Fibroblast of peridontal ligament (primary cell): ENCODE measurements at regions not wholly inside any gene's neighbourhood (a gene's known extent, or its start where the extent isn't known, plus 50 kb on each side); places are given as distances from the start of the nearest gene placed in this dataset.

Experiments
- DNase-seq: peaks from one replicate; pipeline ENCODE4 v3.0.0-alpha.2; 2010; ENCODE audit errors: extremely low read depth

GRCh38 chr16:6207124-6207523, 1109.5 kb upstream of the EEF2KMT start:
- DNase-seq, result no peak

DNA sequence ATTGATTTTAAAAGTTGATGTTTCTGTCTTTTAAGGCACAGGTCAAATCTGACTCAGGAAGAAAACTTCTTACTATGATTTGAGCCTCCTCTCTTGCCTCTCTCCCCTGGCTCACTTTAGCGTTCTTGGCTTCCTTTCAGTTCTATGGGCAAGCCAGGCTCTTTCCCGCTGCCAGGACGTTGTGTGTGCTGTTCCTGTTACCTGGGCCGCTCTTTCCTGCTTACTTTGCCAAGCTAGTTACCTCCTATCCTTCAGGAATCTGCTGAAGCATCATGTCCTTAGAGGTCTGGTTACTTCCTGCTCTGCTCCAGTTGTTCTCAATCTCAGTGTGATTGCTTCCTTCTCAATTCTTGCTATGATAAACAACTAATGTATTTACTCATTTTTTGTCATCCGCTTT, 1108.5 kb upstream of the EEF2KMT start:
- DNase-seq, result no peak

GRCh38 chr16:6204945-6205344, 1107.3 kb upstream of the EEF2KMT start:
- DNase-seq, result no peak

GRCh38 chr16:6200861-6201260, 1103.3 kb upstream of the EEF2KMT start:
- DNase-seq, result no peak

DNA sequence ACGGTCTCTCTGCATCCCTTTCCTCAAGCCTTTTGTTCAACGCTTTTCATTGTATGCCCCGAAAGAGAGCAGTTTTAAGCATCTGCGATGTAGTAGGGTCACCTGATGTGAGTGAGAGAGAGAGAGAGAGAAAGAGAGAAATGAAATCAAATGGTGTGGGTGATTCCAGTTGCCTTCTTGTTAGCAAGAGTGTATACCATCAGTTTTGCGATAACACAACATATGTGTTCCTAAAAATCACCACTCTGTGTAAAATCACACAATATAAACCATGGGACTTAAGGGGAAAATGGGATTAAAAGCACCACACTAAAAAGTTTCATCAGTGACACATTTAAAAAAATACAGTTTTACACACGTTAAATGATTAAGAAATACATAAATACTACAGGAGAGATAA, 1102.7 kb upstream of the EEF2KMT start:
- no peak for DNase-seq

GRCh38 chr16:6195966-6196365, 1098.4 kb upstream of the EEF2KMT start:
- DNase-seq, result no peak

- DNase-seq, result no peak
Observed at GRCh38 chr16:6193718-6194117, 1096.1 kb upstream of the EEF2KMT start.

- no peak for DNase-seq
Observed at GRCh38 chr16:6192984-6193383, 1095.4 kb upstream of the EEF2KMT start.

DNA sequence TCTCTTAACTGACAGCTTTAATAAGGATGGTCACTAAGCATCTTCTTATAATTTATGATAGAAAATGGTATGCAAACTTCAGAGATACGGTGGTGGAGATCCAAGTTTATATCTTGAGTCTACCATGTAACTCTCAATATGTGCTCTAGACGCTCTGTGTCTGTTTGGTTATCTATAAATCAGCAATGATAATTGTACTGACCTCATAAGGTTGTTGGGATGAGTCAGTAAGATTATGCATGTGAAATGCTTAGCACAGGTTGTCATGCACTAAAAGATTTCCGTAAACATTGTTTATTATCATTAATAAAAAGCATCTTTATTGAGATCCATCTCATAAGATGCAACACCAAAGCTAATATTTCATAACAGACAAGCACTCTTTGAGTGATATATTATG, 1094.9 kb upstream of the EEF2KMT start:
- no peak for DNase-seq

GRCh38 chr16:6190776-6191175, 1093.2 kb upstream of the EEF2KMT start:
- no peak for DNase-seq

DNA sequence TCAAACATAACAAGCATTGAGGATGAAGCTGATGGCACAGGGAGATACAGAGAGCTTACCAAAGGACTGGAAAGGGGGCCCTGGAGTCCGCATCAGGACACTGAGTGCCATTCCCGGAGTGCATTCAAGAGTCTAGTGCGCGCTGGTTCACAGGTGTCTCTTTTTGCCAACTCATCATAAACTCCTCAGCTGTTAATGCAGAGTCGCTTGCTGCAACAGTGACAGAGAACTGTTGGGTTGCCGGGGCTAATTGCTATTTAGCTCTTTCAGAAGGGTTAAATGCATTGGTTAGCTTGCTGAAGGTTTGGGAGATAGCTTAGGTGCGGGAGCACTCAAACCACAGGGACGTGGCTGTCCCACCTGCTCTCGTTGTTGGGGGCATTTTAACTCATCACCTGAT, 1091.6 kb upstream of the EEF2KMT start:
- DNase-seq, result no peak

GRCh38 chr16:6177616-6178180, 1080.1 kb upstream of the EEF2KMT start:
- DNase-seq, result no peak

DNA sequence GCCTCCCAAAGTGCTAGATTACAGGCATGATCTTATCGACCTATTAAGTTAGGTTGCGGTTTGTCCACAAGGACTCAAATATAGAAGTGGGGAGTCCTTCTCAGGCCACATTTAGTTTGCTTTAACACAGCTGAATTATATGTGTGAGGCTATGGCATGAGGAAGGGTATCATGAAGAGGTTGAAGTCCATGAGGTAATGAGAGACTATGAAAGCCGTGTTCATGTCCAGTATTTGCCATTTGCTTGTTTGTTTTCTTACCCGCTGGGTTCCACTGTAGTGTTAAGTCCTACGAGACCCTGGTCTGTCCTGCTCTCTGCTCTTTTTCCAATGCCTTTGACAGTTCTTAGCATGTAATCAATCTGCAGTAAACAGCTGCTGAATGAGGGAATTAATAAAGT, 1072.4 kb upstream of the EEF2KMT start:
- DNase-seq, result no peak

- DNase-seq, result no peak
Observed at GRCh38 chr16:6165330-6165979, 1067.9 kb upstream of the EEF2KMT start.

- no peak for DNase-seq
Observed at GRCh38 chr16:6160871-6161270, 1063.3 kb upstream of the EEF2KMT start.

- DNase-seq, result no peak
Observed at GRCh38 chr16:6160303-6160702, 1062.7 kb upstream of the EEF2KMT start.

- no peak for DNase-seq
Observed at GRCh38 chr16:6157806-6158205, 1060.2 kb upstream of the EEF2KMT start.

- no peak for DNase-seq
Observed at GRCh38 chr16:6155271-6155670, 1057.7 kb upstream of the EEF2KMT start.

- DNase-seq, result no peak
Observed at GRCh38 chr16:6153901-6154300, 1056.3 kb upstream of the EEF2KMT start.

DNA sequence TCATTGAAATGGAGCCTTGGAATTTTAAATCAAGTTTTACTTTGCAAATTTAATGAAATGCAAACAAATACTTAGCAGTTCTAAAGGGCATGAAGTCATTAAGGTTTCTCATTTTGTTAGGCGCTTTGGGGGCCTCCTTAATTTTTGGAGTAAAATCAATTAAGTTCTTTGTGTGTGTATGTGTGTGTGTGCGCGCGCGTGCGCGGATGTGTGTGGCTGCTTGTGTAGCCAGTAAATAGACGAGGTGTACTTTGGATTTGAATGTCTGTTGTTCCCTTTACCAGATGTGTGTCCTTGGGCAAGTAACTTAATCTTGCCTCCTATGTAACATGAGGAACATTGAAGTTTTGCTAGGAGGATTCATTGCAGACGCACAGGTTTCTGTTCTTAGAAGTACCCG, 1051.4 kb upstream of the EEF2KMT start:
- no peak for DNase-seq

DNA sequence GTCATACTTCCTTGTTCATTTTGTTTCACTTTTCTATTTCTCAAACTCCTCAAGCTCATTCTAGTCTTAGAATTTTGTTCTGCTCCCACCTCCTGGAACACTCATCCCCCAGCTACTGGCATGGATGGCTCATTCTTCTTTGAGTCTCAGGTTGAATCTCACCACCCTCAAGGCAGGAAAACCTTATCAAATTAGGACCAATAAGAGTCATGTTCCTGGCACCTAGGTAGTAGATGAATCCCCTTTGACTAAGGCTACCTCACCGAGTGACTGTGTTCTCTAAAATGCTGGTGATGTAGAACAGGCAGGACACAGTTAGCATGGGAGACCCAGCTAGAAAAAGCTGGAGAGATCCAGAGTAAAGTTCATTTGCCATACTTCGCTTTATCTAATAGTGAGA, 1050.8 kb upstream of the EEF2KMT start:
- no peak for DNase-seq

- DNase-seq, result no peak
Observed at GRCh38 chr16:6146874-6147425, 1049.4 kb upstream of the EEF2KMT start.

GRCh38 chr16:6146356-6146755, 1048.8 kb upstream of the EEF2KMT start:
- DNase-seq, result no peak

GRCh38 chr16:6144463-6144862, 1046.9 kb upstream of the EEF2KMT start:
- DNase-seq, result no peak
